Activated CD8-positive, alpha-beta T cell treated with anti-CD3 and anti-CD28 coated beads for 36 hours (primary cell): ENCODE measurements at regions not wholly inside any gene's neighbourhood (a gene's known extent, or its start where the extent isn't known, plus 50 kb on each side); places are given as distances from the start of the nearest gene placed in this dataset.
"Not testable (repeated sequence)": the region's sequence is repeated elsewhere in the genome, so short reads cannot be mapped to it uniquely, and the experiment has no call there.

ENCODE experiments used
- ATAC-seq: fragments of 200-7000 bp; cut with Tn5 transposase; one replicate; pipeline ENCODE4 v1.10.0; 2021; ENCODE audit warnings: mild to moderate bottlenecking, moderate library complexity
- CTCF ChIA-PET: fragments of 350-600 bp; sonication (Branson Sonifier 250); formaldehyde crosslinking; loops from one replicate; lab custom pipeline; 2021; ENCODE audit warnings: antibody characterized with exemption; lab: Charles Lee
- POLR2A ChIA-PET: fragments of 350-600 bp; sonication (Branson Sonifier 250); formaldehyde crosslinking; loops from one replicate; lab custom pipeline; 2021; ENCODE audit warnings: antibody characterized with exemption; lab: Charles Lee
- DNase-seq: peaks from one replicate; pipeline ENCODE4 v3.0.0-alpha.2; 2020
- H3K27ac Mint-ChIP-seq: one replicate; pipeline ENCODE4 v1.8.0; 2021; ENCODE audit warnings: mild to moderate bottlenecking, mixed read lengths
- H3K27me3 Mint-ChIP-seq: one replicate; pipeline ENCODE4 v1.8.0; 2021; ENCODE audit warnings: mixed read lengths
- H3K36me3 Mint-ChIP-seq: one replicate; pipeline ENCODE4 v1.8.0; 2021; ENCODE audit warnings: low read depth, mixed read lengths
- H3K4me1 Mint-ChIP-seq: one replicate; pipeline ENCODE4 v1.8.0; 2021; ENCODE audit warnings: low read depth, mixed read lengths
- H3K4me3 Mint-ChIP-seq: one replicate; pipeline ENCODE4 v1.8.0; 2021; ENCODE audit warnings: mild to moderate bottlenecking, moderate library complexity, mixed read lengths
- H3K9me3 Mint-ChIP-seq: one replicate; pipeline ENCODE4 v1.8.0; 2021; ENCODE audit warnings: mixed read lengths
- intact Hi-C: fragments of 100-400 bp; cut with micrococcal nuclease; formaldehyde crosslinking; loops from one replicate; pipeline ENCODE4 v1.10.0; 2022
- TF ChIP-seq, protein P1 (sequence below): fragments of 200-600 bp; IDR thresholded peaks from one replicate; pipeline ENCODE4 v1.8.0; 2022; ENCODE audit warnings: antibody characterized with exemption, mild to moderate bottlenecking

DNA sequence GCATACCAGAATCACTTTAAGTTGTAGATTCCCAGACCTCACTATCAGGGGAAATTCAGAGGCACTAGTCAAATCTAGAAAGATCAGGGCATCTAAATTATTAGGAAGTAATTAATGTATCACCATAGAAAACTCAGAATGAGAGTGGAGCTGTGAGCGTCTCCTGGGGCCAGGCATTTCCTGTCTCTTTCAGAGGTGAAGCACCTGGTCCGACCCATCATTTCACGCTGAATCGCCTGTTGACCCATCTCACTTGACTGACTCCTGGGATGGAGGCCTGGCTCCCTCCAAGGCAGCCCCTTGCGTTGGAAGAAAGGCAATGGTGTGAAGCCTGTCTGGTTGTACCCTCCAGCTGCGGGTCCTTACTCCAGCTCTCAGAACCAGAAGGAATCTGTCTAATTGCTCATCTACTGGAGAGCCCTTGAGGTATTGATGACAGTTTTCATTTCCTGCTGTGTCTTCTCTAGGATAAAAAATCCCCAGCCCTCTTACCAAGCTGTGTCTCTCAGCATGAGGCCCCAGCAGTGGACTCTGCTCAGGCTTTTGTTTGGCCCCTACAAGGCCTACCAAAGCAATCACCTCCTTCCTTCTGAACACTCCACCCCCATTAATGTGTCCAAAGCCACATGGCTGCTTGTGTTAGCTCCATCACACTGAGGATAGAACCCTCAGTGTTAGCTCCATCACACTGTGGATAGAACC, 93.2 kb upstream of the SYT13 start:
- TF ChIP-seq, protein P1, sequence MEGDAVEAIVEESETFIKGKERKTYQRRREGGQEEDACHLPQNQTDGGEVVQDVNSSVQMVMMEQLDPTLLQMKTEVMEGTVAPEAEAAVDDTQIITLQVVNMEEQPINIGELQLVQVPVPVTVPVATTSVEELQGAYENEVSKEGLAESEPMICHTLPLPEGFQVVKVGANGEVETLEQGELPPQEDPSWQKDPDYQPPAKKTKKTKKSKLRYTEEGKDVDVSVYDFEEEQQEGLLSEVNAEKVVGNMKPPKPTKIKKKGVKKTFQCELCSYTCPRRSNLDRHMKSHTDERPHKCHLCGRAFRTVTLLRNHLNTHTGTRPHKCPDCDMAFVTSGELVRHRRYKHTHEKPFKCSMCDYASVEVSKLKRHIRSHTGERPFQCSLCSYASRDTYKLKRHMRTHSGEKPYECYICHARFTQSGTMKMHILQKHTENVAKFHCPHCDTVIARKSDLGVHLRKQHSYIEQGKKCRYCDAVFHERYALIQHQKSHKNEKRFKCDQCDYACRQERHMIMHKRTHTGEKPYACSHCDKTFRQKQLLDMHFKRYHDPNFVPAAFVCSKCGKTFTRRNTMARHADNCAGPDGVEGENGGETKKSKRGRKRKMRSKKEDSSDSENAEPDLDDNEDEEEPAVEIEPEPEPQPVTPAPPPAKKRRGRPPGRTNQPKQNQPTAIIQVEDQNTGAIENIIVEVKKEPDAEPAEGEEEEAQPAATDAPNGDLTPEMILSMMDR: no peak
- Mint-ChIP-seq H3K27ac (no peak overlapping the region), H3K9me3 (no peaks in the 10 kb centered on the region), H3K36me3 (no peaks in the 10 kb centered on the region), H3K4me3 (no peak overlapping the region), H3K27me3 (no peaks in the 10 kb centered on the region), H3K4me1 (peaks cover 10% of the 10 kb centered on the region)
- ATAC-seq: no peak
- ChIA-PET POLR2A (no interaction called here), CTCF (interaction anchor here (1.7 kb wide), 1 partner anchor 8 kb away, joined by 7 read pairs; no protein-coding TSS in a partner anchor)
- intact Hi-C loops: no loop called here
- DNase-seq: no peak

DNA sequence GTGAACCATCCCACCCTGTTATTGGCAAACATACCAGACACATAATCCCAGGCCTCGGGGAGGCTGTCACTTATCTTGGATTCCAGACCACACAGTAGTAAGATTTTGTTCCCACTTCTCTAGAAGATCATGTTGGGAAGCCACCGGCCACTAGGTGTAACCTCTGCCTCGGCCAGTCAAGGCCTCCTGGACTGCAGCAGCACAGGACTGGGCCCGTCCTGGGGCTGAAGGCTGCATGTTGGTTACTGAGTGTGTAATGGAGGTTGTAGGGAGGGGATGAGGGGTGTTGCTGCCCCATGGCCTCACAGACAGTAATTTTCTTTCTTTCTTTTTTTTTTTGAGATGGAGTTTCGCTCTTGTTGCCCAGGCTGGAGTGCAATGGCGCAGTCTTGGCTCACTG, 92.4 kb upstream of the SYT13 start:
- ATAC-seq: no peak
- CTCF ChIA-PET: no interaction called here

DNA sequence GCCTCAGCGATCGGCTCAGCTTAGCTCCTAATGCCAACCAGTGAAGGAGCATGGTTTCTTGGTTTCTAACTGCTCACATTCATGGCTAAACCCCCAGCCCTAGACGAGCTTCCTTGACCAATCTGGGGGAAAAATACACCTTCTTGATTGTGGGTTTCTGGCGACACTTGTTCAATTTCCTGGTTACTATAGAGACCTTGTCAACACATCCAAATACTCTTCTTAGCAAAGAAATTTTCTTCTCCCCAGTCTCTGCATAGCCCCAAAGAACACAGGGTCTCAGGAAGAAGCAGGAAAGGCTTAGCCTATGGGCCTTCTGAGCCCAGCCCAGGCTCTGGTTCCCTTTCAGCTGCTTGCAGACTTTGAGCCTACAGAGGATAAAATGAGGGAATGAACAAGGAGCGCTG, 88.5 kb upstream of the SYT13 start:
- Mint-ChIP-seq H3K27ac (no peak overlapping the region), H3K4me3 (no peak overlapping the region), H3K4me1 (peaks cover 13% of the 10 kb centered on the region), H3K36me3 (no peaks in the 10 kb centered on the region), H3K27me3 (peaks cover 3% of the 10 kb centered on the region), H3K9me3 (no peaks in the 10 kb centered on the region)
- ChIA-PET CTCF (interaction anchor here (1.3 to 2.8 kb wide), 2 partner anchors 34 to 397 kb away, joined by 3 to 11 read pairs; no protein-coding TSS in a partner anchor), POLR2A (no interaction called here)
- TF ChIP-seq, protein P1: no peak
- intact Hi-C loops: loop anchor here (5.0 kb wide), 1 partner anchor 283 kb away; no protein-coding TSS in a partner anchor
- ATAC-seq (no peak), DNase-seq (no peak)

More for the DNA sequence above, 92.4 kb upstream of the SYT13 start:
- H3K36me3 Mint-ChIP-seq: no peaks in the 10 kb centered on the region
- POLR2A ChIA-PET: no interaction called here
- H3K27me3 Mint-ChIP-seq: no peaks in the 10 kb centered on the region
- TF ChIP-seq, protein P1: no peak
- DNase-seq: no peak
- peaks cover 12% of the 10 kb centered on the region for H3K4me1 Mint-ChIP-seq
- no peak overlapping the region for H3K4me3 Mint-ChIP-seq
- H3K27ac Mint-ChIP-seq: no peak overlapping the region
- H3K9me3 Mint-ChIP-seq: no peaks in the 10 kb centered on the region
- intact Hi-C loops: no loop called here

DNA sequence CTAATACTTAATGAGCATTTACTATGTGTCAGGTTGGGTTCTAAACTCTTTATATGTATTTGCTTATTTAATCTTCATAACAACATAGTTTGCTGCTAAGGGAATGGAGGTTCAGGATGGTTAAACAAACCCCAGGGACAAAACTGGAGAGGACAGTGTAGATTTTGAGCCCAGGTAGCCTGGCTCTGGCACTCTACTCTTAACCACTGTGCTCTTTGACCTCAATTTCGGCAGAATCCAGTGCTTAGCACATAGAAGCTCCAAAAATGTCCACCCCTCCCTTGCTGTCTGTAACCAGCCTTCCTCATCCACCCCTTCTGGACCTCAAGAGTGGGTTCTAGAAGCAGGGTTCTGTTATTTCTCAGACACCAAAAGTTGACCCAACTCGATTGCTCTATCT, 88.0 kb upstream of the SYT13 start:
- POLR2A ChIA-PET: no interaction called here
- no peak for DNase-seq
- intact Hi-C loops: loop anchor here (5.0 kb wide), 1 partner anchor 283 kb away; no protein-coding TSS in a partner anchor
- Mint-ChIP-seq H3K36me3 (no peaks in the 10 kb centered on the region), H3K4me1 (peaks cover 13% of the 10 kb centered on the region), H3K27ac (no peak overlapping the region), H3K27me3 (peaks cover 3% of the 10 kb centered on the region), H3K9me3 (no peaks in the 10 kb centered on the region), H3K4me3 (no peak overlapping the region)
- TF ChIP-seq, protein P1: no peak
- CTCF ChIA-PET: interaction anchor here (1.3 to 4.2 kb wide), 3 partner anchors 34 to 398 kb away, joined by 3 to 36 read pairs (median 11); no protein-coding TSS in a partner anchor
- ATAC-seq: no peak

DNA sequence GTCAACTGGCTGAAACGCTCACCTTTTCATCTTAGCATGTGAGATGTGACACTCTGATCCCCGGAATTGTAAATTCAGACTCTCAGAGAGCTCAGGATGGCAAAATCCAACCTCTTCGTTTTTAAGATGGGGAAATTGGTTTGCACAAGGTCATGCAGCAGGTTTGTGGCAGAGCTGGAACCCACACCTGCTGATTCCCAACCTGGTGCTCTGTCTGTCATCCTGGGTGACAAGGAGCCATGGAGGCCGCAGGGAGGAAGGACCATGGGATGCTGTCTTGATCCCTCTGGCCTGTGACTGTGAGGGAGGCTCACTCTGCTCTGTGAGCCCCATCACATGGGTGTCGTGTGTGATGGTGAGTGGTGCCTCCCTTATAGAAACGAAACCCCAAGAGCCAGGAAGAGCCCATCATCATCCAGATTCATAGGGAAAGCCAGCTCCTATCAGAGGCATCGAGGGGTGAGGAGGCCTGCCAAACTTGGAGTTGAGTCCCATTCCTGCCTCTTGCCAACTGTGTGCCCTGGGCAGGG, 87.4 kb upstream of the SYT13 start:
- peaks cover 3% of the 10 kb centered on the region for H3K27me3 Mint-ChIP-seq
- DNase-seq (no peak), ATAC-seq (no peak)
- intact Hi-C loops: loop anchor here (5.0 kb wide), 1 partner anchor 284 kb away; no protein-coding TSS in a partner anchor
- ChIA-PET CTCF (interaction anchor here (1.3 to 4.2 kb wide), 3 partner anchors 33 to 398 kb away, joined by 3 to 36 read pairs (median 11); no protein-coding TSS in a partner anchor), POLR2A (no interaction called here)
- H3K9me3 Mint-ChIP-seq: no peaks in the 10 kb centered on the region
- no peak overlapping the region for H3K4me3 Mint-ChIP-seq
- H3K36me3 Mint-ChIP-seq: no peaks in the 10 kb centered on the region
- H3K4me1 Mint-ChIP-seq: peaks cover 13% of the 10 kb centered on the region
- H3K27ac Mint-ChIP-seq: no peak overlapping the region
- TF ChIP-seq, protein P1: no peak

DNA sequence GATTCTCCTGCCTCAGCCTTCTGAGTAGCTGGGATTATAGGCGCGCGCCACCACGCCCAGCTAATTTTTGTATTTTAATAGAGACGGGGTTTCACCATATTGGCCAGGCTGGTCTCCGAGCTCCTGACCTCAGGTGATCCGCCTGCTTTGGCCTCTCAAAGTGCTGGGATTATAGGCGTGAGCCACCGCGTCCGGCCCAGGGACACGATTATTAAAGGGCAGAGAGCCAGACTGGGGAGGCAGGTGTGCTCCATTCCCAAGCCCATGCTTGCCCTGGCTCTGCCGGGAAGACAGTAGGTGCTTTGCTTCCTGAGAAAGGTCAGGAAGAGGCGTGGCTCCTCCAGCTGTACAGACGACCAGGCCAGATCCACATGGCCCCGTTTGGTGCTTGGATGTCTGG, 86.3 kb upstream of the SYT13 start:
- H3K27me3 Mint-ChIP-seq, POLR2A ChIA-PET: not testable (repeated sequence)

More for the DNA sequence above, 86.3 kb upstream of the SYT13 start:
- CTCF ChIA-PET: interaction anchor here (0.7 to 4.2 kb wide), 13 partner anchors 8 to 399 kb away, joined by 3 to 41 read pairs (median 6); no protein-coding TSS in a partner anchor
- H3K4me1 Mint-ChIP-seq: peaks cover 13% of the 10 kb centered on the region
- H3K36me3 Mint-ChIP-seq, H3K4me3 Mint-ChIP-seq, ATAC-seq, H3K9me3 Mint-ChIP-seq, H3K27ac Mint-ChIP-seq, DNase-seq: not testable (repeated sequence)
- intact Hi-C loops: loop anchor here (5.0 kb wide), 1 partner anchor 285 kb away; no protein-coding TSS in a partner anchor
